ENCODE measurements at regions not wholly inside any gene's neighbourhood (a gene's known extent, or its start where the extent isn't known, plus 50 kb on each side); places are given as distances from the start of the nearest gene placed in this dataset.

GRCh38 chr13:103324641-103325040 is 258.4 kb upstream of the SLC10A2 start:
- Histone ChIP-seq H3K9me3 (ENCODE audit: insufficient read depth in 2 of 2, low read depth in 1 of 2, low read length in 1 of 2) (no peaks in the 10 kb centered on the region), H2BK5ac (ENCODE audit: low read depth, low read length) (no peak overlapping the region), H2AK5ac (ENCODE audit: low read depth, low read length) (no peak overlapping the region), H3K23me2 (ENCODE audit: low read depth, low read length) (no peaks in the 10 kb centered on the region; the same call in 1 of the 2 replicates), H3K79me1 (ENCODE audit: low read depth, low read length) (no peaks in the 10 kb centered on the region), H3K4me3 (ENCODE audit: extremely low read depth in 1 of 4, insufficient read depth in 2 of 4, low read depth in 3 of 4, low read length in 4 of 4) (no peak overlapping the region), H2BK15ac (ENCODE audit: low read length) (no peak overlapping the region), H4K20me1 (replicated peaks in 1 of 2; ENCODE audit: control insufficient read depth in 1 of 2, insufficient read depth in 2 of 2, low read length in 2 of 2) (no peaks in the 10 kb centered on the region), H3K79me2 (ENCODE audit: control insufficient read depth in 1 of 2, insufficient read depth in 2 of 2, low read length in 2 of 2) (no peaks in the 10 kb centered on the region), H3K4me2 (ENCODE audit: insufficient read depth in 1 of 2, low read depth in 2 of 2, low read length in 2 of 2) (no peak overlapping the region), H2AFZ (ENCODE audit: low read length) (0 out of 2 replicates have a peak overlapping the region, but pooled peaks have one; percentile 78), H3K9ac (replicated peaks in 1 of 4; ENCODE audit: extremely low read depth in 1 of 4, low read depth in 3 of 4, low read length in 3 of 4) (no peak overlapping the region), H3K56ac (replicated peaks; ENCODE audit: insufficient read length, low read depth, low read length) (no peak overlapping the region), H3K23ac (ENCODE audit: insufficient read length) (no peak overlapping the region), H3K27ac (ENCODE audit: low read depth, low read length) (no peak overlapping the region), H2BK20ac (ENCODE audit: low read length) (no peak overlapping the region), H3K14ac (ENCODE audit: insufficient read length) (no peak overlapping the region), H3K4ac (replicated peaks; ENCODE audit: insufficient read length, low read depth, low read length) (no peak overlapping the region), H3K27me3 (replicated peaks in 1 of 4; ENCODE audit: control insufficient read depth in 3 of 4, extremely low read depth in 1 of 4, insufficient read depth in 3 of 4, low read length in 3 of 4) (no peaks in the 10 kb centered on the region), H3K36me3 (ENCODE audit: control insufficient read depth in 2 of 4, insufficient read depth in 4 of 4, low read length in 3 of 4) (no peaks in the 10 kb centered on the region), H3K4me1 (replicated peaks in 1 of 4; ENCODE audit: control insufficient read depth in 3 of 4, insufficient read depth in 4 of 4, low read length in 3 of 4) (peaks cover 0 to 2% (median 0%) of the 10 kb centered on the region in 4 experiments; a peak in 1 of 7 replicates), H2BK120ac (replicated peaks; ENCODE audit: low read depth, low read length) (no peak overlapping the region), H4K8ac (ENCODE audit: extremely low read depth, insufficient read depth, low read length) (no peak overlapping the region), H4K5ac (ENCODE audit: insufficient read length, low read depth, low read length) (no peak overlapping the region), H4K91ac (replicated peaks; ENCODE audit: insufficient read length, low read length) (no peak overlapping the region), H2BK12ac (ENCODE audit: low read depth, low read length) (no peak overlapping the region), H3K18ac (ENCODE audit: extremely low read depth, low read length) (no peak overlapping the region)
- 80% methylated on average over 2 of the region's 2 CpGs; no CpG with 5 or more reads in 1 of the 2 experiments for WGBS, 2 experiments (ENCODE audit: extremely low coverage in 1 of 2, insufficient coverage in 1 of 2, insufficient read length in 1 of 2, insufficient replicate concordance in 2 of 2, low coverage in 1 of 2, low lambda C conversion rate in 2 of 2, missing lambda C conversion rate in 1 of 2)
- ChIA-PET CTCF (ENCODE audit: partially characterized antibody) (no interaction called here), POLR2A (ENCODE audit: partially characterized antibody) (no interaction called here)
- FAIRE-seq (no peak), DNase-seq (ENCODE audit: low read depth in 1 of 2, low spot score in 2 of 2) (no peak)
- no peak for TF ChIP-seq SUZ12 (IDR thresholded peaks at IDR 0.05; ENCODE audit: low read length)
- no peak for TF ChIP-seq SIN3A (conservative IDR thresholded peaks at IDR 0.05 in 1 of 2, IDR thresholded peaks at IDR 0.05 in 1 of 2; ENCODE audit: low read depth in 1 of 2, low read length in 2 of 2)
- no peak for TF ChIP-seq RXRA (IDR thresholded peaks at IDR 0.05; ENCODE audit: insufficient read depth, low read depth, low read length)
- TF ChIP-seq TAF7 (optimal IDR thresholded peaks at IDR 0.05; ENCODE audit: borderline replicate concordance, low read depth, low read length), result no peak
- no peak for TF ChIP-seq CEBPB (IDR thresholded peaks at IDR 0.05; ENCODE audit: low read depth, low read length)
- no peak for TF ChIP-seq MAFK (IDR thresholded peaks at IDR 0.05; ENCODE audit: low read depth, low read length)
